GM21576 (cell line): ENCODE measurements at regions not wholly inside any gene's neighbourhood (a gene's known extent, or its start where the extent isn't known, plus 50 kb on each side); places are given as distances from the start of the nearest gene placed in this dataset.

Source experiments
- ATAC-seq: cut with Tn5 transposase; IDR thresholded peaks from one replicate; pipeline ENCODE4 v1.9.1; 2021; ENCODE audit warnings: mild to moderate bottlenecking, moderate library complexity; ENCODE audit not compliant: unreplicated experiment

DNA sequence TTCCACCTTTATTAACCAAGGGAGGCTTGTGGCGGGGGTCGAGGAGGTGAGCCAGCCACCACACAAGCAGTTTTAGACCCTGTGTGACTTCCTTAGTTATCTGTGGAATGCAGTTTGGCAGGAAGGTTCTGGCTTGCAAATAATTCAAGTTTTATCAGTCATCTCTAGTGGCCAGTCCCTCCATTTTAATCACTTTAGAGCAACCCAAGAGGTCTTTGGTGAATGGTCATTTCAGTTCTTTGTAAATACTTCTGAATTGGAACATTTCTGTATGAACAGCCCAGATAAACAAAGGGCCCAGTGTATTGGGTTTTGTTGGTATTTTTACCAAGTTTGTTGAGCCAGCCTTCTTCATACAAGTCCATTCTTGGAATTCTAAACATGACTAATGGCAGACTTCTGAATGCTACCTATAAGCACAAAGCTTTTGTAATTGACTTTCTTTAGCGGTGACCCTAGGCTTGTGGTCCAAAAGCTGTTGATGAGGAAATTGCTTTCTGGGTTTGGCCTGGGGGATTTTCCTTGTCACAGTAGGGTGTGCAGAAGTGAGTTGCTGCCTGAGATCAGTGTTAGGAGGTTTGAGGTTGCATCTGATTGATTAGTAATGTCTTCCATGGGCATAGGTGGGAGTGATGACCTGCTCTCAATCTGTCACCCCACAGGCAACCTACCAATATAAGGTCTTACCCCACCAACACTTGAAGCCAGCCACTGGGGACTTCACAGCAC lies 193.3 kb upstream of the TOPAZ1 start:
- ATAC-seq: no peak

DNA sequence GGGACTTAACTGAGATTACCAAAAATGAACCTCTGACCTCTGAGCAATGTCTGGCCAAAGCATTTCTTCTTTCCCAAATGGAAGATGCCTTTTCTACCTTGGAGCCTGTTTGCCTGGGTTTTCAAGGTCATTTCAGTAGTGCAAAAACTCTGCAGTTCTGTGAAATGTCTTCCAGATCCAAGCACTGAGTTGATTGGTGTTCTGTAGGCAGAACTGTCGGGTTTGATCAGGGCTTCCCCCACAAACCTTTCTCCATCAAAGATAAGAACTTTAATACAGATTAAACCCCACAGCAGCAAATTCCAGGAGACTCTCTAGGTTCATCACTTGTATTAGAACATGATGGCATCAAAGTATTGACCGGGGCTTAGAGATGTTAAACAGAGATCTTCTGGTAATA lies 192.7 kb upstream of the TOPAZ1 start:
- no peak for ATAC-seq

DNA sequence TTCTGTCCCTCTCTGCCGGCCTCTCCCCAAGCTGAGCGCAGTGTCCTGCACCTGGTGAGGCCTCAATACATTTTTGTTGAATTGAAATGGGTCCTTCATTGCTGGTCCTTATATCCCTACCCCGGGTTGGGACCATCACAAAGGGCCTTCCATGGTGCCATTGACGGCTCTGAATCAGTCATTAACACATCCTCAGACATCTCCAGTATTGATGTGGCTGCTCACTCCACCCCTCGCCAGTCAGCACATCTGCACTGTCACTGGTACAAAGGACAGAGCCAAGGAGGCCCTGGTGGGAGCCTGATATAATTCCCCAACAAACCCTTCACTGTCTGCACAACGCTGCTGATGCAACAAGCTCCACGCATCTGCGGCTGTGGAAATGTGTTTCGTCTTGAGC lies 191.6 kb upstream of the TOPAZ1 start:
- no peak for ATAC-seq

GRCh38 chr3:44050867-44051266 lies 190.8 kb upstream of the TOPAZ1 start:
- no peak for ATAC-seq

DNA sequence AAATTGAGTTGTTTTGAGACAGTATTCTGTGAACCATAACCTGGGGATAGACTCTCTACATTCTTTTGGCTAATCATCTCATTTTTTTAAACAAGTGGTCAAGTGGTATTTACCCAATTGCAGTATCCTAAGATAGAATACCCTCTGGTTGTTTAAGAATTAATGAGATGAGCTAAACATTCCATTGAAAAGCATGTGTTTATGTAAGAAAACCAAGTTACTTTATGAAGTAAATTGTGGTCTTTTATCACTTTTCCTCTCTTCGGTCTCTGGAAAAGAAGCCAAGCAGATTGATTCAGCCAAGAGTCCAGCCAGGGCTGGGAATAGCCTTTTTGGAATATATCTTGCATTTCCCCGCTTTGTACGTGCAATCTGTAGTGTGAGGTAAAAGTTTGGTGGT lies 185.7 kb upstream of the TOPAZ1 start:
- no peak for ATAC-seq

DNA sequence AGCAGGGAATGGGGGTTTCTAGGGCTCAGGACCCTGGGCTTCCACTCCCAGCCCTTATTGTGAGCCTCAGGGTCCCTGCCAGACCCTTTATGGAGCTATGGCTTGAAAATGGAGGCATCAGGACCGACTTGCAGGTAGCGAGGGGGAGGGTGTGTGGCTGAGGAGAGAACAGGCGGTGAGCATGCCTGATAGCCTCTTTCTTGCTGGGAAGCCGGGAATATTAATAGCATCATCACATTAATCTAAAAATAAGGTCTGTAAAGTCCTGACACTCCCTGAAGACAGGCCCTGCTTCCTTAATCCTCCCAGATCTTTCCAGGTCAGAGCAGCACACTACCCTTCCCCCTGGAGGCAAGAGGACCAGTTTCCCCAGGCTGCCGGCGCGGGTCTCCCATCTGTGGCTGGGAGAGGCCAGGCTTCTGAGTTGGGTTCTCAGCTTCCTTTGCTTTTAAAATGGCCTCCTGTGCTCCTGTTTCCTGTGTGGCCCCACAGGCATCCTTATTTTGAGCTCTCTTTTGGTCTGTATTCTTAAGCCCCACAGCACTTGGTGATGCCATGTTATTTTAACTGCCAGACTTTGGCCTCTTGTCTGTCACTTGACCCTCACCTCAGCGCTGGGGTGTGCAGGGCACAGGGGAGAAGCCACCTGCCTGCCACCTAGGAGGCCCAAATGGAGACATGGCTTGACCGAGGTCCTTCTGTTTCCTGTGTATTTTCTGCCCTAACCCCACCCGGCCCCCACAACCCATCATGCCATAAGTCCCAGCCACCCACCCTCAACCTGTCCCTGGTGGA lies 185.0 kb upstream of the TOPAZ1 start:
- no peak for ATAC-seq

DNA sequence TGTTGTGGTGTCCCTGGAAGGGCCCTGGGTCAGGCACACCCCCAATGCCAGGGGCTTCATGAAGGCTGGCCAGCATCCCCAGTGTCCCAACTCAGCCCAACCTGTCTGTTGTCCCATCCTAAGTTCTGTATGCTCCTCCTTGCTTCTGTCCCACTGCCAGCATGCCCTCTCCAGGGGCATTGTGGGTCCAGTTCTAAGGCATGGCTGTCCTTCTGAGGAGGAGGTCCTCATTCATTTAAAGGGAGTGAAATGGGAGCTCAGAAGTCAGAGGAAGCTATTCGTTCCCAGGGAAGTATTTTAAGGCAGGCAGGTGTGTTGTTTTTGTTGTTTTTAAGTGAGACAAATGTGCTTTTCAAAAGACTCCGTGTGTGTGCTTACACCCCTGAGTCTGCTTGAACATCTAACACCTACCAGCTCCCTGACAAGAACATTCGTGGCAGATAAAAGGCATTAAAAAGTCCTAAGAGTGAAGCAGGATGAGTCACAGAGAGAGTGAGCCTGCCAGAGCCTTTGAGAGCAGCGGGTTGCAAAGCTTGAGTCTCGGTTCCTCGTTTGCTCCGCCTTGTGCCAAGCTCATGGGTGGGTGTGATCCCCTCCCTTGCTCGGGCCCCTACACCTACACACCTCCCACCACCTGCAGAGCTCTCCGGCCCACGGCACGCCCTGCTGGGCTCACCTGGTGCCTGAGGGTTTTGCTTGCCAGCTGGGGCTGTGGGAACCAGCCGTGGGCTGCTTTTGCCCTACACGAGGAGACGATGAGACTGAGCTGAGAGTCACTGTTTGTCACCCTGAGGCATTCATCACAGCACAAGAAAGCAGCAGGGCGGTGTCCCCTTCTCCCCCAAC lies 183.4 kb upstream of the TOPAZ1 start:
- peak; percentile 90 for ATAC-seq

DNA sequence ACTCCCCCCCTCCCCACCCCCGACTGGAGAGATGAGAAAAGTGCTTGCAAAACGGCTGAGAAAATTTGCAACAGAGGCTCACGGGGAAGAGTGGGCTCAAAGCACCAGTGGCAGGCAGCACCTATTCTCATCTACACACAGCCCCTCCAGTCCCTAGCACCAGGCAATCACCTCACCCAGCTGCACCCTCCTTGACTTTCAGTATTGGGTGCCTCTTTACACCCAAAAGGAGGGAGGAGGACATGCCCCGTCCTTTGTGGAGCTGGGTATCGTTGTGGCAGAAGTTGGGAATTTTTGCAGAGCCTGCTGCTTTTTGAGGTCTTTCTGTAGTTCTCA lies 182.8 kb upstream of the TOPAZ1 start:
- ATAC-seq: peak; percentile 22

GRCh38 chr3:44060164-44060563 lies 181.5 kb upstream of the TOPAZ1 start:
- no peak for ATAC-seq

GRCh38 chr3:44061268-44061667 lies 180.4 kb upstream of the TOPAZ1 start:
- ATAC-seq: no peak

- ATAC-seq: no peak
Observed at GRCh38 chr3:44061961-44062360, 179.7 kb upstream of the TOPAZ1 start.

- ATAC-seq: no peak
Observed at GRCh38 chr3:44065311-44066094, 176.2 kb upstream of the TOPAZ1 start.

DNA sequence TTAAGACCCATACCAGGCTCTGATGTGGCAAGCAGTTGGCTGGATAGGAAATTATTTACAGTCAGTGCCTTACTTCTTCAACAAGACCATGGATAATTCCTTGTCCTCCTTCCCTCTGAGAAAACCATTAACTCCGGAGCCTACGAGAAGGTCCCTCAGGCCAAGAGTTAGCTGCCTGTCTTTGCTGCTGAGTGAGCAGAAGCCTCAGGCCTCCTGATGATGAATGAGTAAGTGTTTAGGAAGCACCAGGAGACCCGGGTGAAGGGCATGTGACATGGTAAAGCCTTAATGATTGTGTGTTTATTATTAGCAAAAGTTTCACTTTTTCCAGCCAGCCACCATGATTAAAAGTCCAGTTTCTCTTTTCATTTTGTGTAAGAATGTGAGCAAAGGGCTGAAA lies 174.9 kb upstream of the TOPAZ1 start:
- no peak for ATAC-seq

DNA sequence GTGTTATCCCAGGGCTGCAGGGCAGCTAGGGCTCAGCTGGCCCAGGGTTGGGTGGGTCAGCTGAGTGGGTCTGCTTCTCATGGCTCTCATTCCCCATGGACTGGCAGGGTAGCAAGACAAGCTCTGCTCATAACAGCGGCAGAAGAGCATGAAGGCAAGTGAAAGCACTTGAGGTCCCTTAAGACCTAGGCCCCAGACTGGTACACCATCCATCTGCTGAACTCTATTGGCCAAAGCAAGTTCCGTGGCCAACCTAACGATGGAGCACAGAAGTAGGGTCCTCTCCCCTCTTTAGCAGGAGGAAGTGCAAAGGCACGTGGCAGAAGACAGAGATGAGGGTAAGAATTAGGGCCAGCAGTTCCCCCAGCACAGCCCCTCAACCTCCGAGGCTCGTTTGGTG lies 174.3 kb upstream of the TOPAZ1 start:
- ATAC-seq: no peak

DNA sequence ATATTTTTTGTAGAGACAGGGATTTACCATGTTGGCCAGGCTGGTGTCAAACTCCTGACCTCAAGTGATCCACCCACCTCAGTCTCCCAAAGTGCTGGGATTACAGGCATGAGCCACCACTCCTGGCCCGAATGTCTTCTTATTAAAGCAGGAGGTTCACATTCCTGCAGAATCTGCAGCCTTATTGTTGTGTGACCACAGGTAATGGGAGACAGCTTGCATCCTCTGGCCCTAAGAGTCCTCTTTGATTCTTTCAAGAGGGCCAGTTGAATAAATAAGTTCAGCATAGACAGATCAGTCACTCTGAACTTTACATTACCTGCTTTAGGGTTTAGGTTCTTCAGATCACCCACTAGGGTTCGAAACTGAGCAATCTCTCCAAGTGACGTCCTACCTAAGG lies 172.9 kb upstream of the TOPAZ1 start:
- no peak for ATAC-seq

GRCh38 chr3:44069276-44069675 lies 172.4 kb upstream of the TOPAZ1 start:
- ATAC-seq: no peak

DNA sequence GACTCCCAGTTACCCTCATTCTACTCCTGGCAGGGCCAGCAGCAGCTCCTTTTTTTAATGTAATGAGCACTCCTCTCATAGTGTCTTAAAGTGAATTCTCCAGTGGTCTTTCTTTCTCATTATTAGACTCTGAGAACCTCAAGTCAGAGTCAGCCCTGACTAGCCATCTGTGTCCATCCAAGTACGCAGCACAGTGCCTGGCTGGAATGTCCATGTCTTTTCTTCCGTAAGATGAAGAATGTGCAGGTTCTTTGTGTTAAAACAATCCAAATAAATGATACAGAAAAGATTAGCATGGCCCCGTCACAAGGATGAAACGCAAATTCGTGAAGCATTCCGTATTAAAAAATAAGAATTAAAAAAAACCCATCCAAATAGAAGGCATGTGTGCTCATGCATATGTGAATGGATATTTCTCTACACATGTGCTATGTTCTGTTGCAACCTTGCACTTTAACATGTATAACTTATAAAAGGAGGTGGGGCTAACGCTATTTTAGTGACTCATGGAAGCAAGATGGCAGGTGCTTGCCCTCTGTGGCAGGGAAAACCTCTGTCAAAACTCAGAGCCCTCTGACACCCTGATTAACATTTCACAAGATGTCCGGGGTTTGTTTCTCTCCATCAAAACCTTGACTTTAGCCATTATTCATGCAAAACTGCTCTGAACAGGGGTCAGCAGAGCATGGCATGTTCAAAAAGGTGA lies 170.7 kb upstream of the TOPAZ1 start:
- no peak for ATAC-seq

DNA sequence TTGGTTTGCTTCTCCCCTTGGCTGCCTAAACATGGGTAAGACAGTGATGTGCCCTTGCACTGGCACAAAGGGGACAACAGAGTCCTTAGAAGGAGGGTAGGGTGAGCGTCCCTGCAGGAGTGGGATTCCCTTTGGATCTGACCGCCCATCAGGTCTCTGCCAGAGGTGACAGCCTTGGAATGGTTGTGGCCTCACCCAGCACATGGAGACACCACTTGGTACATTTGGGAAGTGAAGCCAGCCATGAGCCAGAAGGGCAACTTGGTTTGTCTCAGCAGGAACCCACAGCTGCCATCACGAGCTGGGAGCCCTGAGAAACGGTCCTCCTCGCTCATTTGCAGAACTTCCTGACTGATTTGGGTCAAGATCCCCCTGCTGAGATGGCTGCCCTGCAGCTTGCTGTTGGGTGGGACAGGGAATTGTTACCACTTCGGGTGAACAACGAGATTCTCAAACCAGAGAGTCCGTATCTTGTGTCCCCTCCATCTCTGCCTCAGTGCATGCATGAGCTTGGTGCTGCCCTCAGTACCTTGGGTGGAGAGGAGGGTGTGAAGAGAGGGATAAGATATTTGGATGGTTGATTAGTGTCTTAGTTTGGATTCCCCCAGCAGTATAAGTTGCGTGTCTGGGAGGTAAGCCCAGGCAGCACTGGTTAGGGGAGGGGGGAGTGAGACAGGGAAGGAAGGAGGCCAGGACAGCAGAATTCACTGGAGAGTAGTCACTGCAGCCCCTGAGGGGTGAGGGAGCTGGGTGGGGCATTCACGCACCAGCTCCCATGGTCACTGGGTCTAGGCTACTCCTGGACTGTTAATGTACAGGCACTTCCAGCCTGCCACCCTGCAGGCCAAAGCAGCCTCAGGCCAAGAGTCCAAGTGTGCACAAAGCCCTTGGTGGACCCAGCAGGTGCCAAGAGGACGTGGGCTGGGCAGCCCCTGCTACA lies 168.8 kb upstream of the TOPAZ1 start:
- no peak for ATAC-seq

- no peak for ATAC-seq
Observed at GRCh38 chr3:44074181-44074580, 167.5 kb upstream of the TOPAZ1 start.
